ENCODE measurements at regions not wholly inside any gene's neighbourhood (a gene's known extent, or its start where the extent isn't known, plus 50 kb on each side); places are given as distances from the start of the nearest gene placed in this dataset.

DNA sequence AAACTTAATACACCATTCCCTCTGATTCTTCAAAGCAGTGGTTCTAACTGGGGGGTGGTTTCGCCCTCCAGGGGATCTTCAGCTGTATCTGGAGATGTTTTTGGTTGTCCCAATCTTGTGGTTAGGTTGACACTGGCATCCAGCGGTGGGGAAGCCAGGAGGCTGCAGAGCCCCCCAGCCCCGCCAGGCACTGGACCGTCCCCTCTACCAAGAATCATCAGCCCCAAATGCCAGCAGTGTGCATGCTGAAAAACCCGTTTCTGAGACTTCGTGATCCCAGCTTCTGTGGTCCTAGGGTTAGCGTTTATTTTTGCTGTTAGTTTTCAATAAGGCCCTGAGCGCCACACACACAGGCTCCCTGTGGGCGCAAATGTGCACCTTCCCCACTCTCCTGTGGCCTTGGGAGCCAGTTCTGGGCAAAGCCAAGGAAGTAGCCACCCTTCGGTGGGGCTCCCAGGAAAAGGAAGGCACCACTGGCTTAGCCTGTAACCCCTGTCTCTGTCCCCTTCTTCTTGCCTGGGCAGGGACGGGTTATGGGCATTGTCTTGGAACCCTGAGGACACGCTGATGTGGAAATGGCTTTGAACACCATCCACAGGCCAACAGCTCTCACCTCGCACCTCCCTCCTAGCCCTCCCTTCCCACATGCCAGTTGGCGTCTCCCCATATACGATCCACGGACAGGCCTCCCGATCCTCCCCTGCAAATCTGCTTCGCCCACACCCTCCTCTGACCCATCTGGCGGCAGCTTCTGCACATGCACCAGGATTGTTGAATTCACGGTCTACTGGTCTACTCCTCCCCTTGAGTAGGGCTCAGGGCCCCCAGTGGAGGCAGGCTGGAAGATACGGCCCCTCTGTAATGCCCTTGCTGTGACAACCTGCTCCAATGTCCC is 71.4 kb upstream of the CCND1 start:
- TF ChIP-seq, protein P1, sequence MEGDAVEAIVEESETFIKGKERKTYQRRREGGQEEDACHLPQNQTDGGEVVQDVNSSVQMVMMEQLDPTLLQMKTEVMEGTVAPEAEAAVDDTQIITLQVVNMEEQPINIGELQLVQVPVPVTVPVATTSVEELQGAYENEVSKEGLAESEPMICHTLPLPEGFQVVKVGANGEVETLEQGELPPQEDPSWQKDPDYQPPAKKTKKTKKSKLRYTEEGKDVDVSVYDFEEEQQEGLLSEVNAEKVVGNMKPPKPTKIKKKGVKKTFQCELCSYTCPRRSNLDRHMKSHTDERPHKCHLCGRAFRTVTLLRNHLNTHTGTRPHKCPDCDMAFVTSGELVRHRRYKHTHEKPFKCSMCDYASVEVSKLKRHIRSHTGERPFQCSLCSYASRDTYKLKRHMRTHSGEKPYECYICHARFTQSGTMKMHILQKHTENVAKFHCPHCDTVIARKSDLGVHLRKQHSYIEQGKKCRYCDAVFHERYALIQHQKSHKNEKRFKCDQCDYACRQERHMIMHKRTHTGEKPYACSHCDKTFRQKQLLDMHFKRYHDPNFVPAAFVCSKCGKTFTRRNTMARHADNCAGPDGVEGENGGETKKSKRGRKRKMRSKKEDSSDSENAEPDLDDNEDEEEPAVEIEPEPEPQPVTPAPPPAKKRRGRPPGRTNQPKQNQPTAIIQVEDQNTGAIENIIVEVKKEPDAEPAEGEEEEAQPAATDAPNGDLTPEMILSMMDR (IDR thresholded peaks at IDR 0.05), result no peak
- no peak for TF ChIP-seq POLR2AphosphoS5 (IDR thresholded peaks at IDR 0.05)
- no peak for TF ChIP-seq POLR2A (IDR thresholded peaks at IDR 0.05)
- no peak for TF ChIP-seq EP300 (IDR thresholded peaks at IDR 0.05)
